ENCODE measurements at regions not wholly inside any gene's neighbourhood (a gene's known extent, or its start where the extent isn't known, plus 50 kb on each side); places are given as distances from the start of the nearest gene placed in this dataset.

GRCh38 chr10:63780101-63780500 is 258.9 kb downstream of the REEP3 start (continued):
- TF ChIP-seq ZNF26 (tag by site-specific recombination; IDR thresholded peaks at IDR 0.05) (no peak), ZNF768 (tag by site-specific recombination; IDR thresholded peaks at IDR 0.05) (no peak)

GRCh38 chr10:63781226-63781625 is 260.0 kb downstream of the REEP3 start:
- no peak for TF ChIP-seq ZNF501 (tag by site-specific recombination; IDR thresholded peaks at IDR 0.05)
- no peak for TF ChIP-seq ZNF664 (tag by site-specific recombination; IDR thresholded peaks at IDR 0.05)
- no peak for TF ChIP-seq PRDM10 (tag by site-specific recombination; IDR thresholded peaks at IDR 0.05)
- TF ChIP-seq ZNF394 (tag by site-specific recombination; IDR thresholded peaks at IDR 0.05; ENCODE audit: borderline replicate concordance), result no peak
- no peak for TF ChIP-seq GLI2 (tag by site-specific recombination; IDR thresholded peaks at IDR 0.05; ENCODE audit: borderline replicate concordance, low read depth)
- TF ChIP-seq ZNF558 (tag by site-specific recombination; IDR thresholded peaks at IDR 0.05), result no peak
- TF ChIP-seq SP3 (tag by site-specific recombination; IDR thresholded peaks at IDR 0.05), result no peak
- TF ChIP-seq BCL6B (tag by site-specific recombination; IDR thresholded peaks at IDR 0.05), result no peak
- TF ChIP-seq ZNF169 (tag by site-specific recombination; IDR thresholded peaks at IDR 0.05), result no peak
- no peak for TF ChIP-seq TCF7L2 (IDR thresholded peaks at IDR 0.05; ENCODE audit: borderline replicate concordance, low read depth, low read length)
- no peak for TF ChIP-seq ZNF391 (tag by site-specific recombination; IDR thresholded peaks at IDR 0.05; ENCODE audit: borderline replicate concordance, low read depth)
- TF ChIP-seq OSR2 (tag by site-specific recombination; IDR thresholded peaks at IDR 0.05), result no peak
- no peak for TF ChIP-seq ZNF157 (tag by site-specific recombination; IDR thresholded peaks at IDR 0.05)
- no peak for TF ChIP-seq OVOL3 (tag by site-specific recombination; IDR thresholded peaks at IDR 0.05)
- TF ChIP-seq ZNF670 (tag by site-specific recombination; IDR thresholded peaks at IDR 0.05; ENCODE audit: low read depth), result no peak
- Histone ChIP-seq H3K27ac (ENCODE audit: extremely low read depth, low read depth, low read length) (no peak overlapping the region), H3K9me3 (ENCODE audit: control insufficient read depth, insufficient read depth, low read depth, low read length) (no peaks in the 10 kb centered on the region; the same call in 1 of the 2 replicates), H3K36me3 (ENCODE audit: control insufficient read depth in 2 of 2, insufficient read depth in 1 of 2, low read length in 2 of 2) (no peaks in the 10 kb centered on the region), H3K4me3 (ENCODE audit: low read depth, low read length) (no peak overlapping the region), H3K4me1 (ENCODE audit: control insufficient read depth, insufficient read depth, low read length) (peaks cover 2% of the 10 kb centered on the region; the same call in 1 of the 2 replicates)
- ChIA-PET CTCF (no interaction called here), POLR2A (no interaction called here)

GRCh38 chr10:63783882-63784281 is 262.7 kb downstream of the REEP3 start:
- POLR2A ChIA-PET, result no interaction called here
- H3K4me3 ChIP-seq (ENCODE audit: low read depth, low read length), result no peak overlapping the region
- TF ChIP-seq ZNF184 (tag by site-specific recombination; IDR thresholded peaks at IDR 0.05), result no peak
- TF ChIP-seq ZNF518A (tag by site-specific recombination; conservative IDR thresholded peaks at IDR 0.05; ENCODE audit: low read depth), result no peak
- TF ChIP-seq BCL11B (tag by site-specific recombination; IDR thresholded peaks at IDR 0.05; ENCODE audit: low read depth), result no peak
- no peak for TF ChIP-seq HOXA7 (CRISPR knock-in tag; IDR thresholded peaks at IDR 0.05; ENCODE audit: borderline replicate concordance)
- no peak overlapping the region for H3K27ac ChIP-seq (ENCODE audit: extremely low read depth, low read depth, low read length)
- no peaks in the 10 kb centered on the region for H3K36me3 ChIP-seq (ENCODE audit: control insufficient read depth in 2 of 2, insufficient read depth in 1 of 2, low read length in 2 of 2)
- no peaks in the 10 kb centered on the region; the same call in 1 of the 2 replicates for H3K9me3 ChIP-seq (ENCODE audit: control insufficient read depth, insufficient read depth, low read depth, low read length)
- H3K4me1 ChIP-seq (ENCODE audit: control insufficient read depth, insufficient read depth, low read length), result peaks cover 2% of the 10 kb centered on the region; the same call in 1 of the 2 replicates
- CTCF ChIA-PET, result no interaction called here
